Neutrophil (primary cell): ENCODE measurements at regions not wholly inside any gene's neighbourhood (a gene's known extent, or its start where the extent isn't known, plus 50 kb on each side); places are given as distances from the start of the nearest gene placed in this dataset.

Experiments used
- H3K27ac ChIP-seq: fragments of 200-600 bp; sonication (generic); 2 replicates; pipeline ENCODE4 v1.5.1; 2016; ENCODE audit warnings: mild to moderate bottlenecking, moderate library complexity
- H3K27me3 ChIP-seq: fragments of 200-600 bp; sonication (generic); 2 replicates; pipeline ENCODE4 v1.6.0; 2016; ENCODE audit warnings: mild to moderate bottlenecking
- H3K36me3 ChIP-seq: fragments of 200-600 bp; sonication (generic); 2 replicates; pipeline ENCODE4 v1.5.1; 2017
- H3K4me1 ChIP-seq, 2 experiments: fragments of 200-600 bp in 1 of 2; sonication (generic) in 1 of 2; 1 replicate in 1 of 2; 2 replicates in 1 of 2; pipeline versions ENCODE4 v1.5.1 to v1.6.1; 2013 to 2016; ENCODE audit warnings: low read depth in 1 of 2, low read length in 1 of 2, mild to moderate bottlenecking in 1 of 2, moderate library complexity in 1 of 2; ENCODE audit not compliant: control insufficient read depth in 1 of 2, insufficient read depth in 1 of 2
- H3K4me3 ChIP-seq, 2 experiments: fragments of 200-600 bp in 1 of 2; sonication (generic) in 1 of 2; 1 replicate in 1 of 2; 2 replicates in 1 of 2; pipeline ENCODE4 v1.5.1; 2013 to 2016; ENCODE audit warnings: low read depth in 1 of 2, low read length in 1 of 2, mild to moderate bottlenecking in 1 of 2, moderate library complexity in 1 of 2
- H3K9me3 ChIP-seq: fragments of 200-600 bp; sonication (generic); 2 replicates; pipeline ENCODE4 v1.5.1; 2016
- TF ChIP-seq, protein P1 (sequence below): fragments of 200-600 bp; sonication (generic); IDR thresholded peaks from 2 replicates; pipeline ENCODE4 v1.5.1; 2016; ENCODE audit warnings: antibody characterized with exemption

DNA sequence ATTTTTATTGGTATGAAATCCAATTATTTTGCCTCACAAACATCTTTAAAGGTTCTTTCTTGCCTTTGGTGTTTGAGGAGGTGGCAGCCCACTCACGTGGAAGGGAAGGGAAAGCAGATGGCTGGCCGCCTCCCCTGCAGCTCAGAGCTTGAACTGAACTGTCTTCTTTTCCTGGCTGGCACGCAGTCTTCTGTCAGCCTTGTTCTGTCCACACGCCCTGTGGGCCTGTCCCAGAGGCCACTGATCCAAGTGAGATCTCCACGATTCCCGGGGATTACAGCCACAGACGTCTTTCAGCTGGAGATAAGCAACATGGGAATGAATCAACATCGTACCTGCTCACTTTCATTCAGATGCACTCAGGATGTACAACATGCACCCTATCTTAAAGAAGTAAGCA, 73.3 kb downstream of the TMEM18 start:
- Histone ChIP-seq H3K9me3 (no peaks in the 10 kb centered on the region), H3K4me3 (no peak overlapping the region), H3K27me3 (no peaks in the 10 kb centered on the region), H3K4me1 (no peaks in the 10 kb centered on the region), H3K36me3 (no peaks in the 10 kb centered on the region), H3K27ac (no peak overlapping the region)
- TF ChIP-seq, protein P1, sequence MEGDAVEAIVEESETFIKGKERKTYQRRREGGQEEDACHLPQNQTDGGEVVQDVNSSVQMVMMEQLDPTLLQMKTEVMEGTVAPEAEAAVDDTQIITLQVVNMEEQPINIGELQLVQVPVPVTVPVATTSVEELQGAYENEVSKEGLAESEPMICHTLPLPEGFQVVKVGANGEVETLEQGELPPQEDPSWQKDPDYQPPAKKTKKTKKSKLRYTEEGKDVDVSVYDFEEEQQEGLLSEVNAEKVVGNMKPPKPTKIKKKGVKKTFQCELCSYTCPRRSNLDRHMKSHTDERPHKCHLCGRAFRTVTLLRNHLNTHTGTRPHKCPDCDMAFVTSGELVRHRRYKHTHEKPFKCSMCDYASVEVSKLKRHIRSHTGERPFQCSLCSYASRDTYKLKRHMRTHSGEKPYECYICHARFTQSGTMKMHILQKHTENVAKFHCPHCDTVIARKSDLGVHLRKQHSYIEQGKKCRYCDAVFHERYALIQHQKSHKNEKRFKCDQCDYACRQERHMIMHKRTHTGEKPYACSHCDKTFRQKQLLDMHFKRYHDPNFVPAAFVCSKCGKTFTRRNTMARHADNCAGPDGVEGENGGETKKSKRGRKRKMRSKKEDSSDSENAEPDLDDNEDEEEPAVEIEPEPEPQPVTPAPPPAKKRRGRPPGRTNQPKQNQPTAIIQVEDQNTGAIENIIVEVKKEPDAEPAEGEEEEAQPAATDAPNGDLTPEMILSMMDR: no peak

DNA sequence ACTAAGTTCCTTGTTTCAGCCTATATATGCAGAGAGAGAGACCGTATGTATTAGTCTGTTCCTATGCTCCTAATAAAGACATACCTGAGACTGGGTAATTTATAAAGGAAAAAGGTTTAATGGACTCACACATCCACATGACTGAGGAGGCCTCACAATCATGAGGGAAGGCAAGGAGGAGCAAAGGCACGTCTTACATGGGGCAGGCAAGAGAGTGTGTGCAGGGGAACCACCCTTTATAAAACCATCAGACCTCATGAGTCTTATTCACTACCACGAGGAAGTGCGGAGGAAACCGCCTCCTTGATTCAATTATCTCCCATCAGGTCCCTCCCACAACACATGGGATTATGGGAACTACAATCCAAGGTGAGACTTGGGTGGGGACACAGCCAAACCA, 73.8 kb downstream of the TMEM18 start:
- no peaks in the 10 kb centered on the region for H3K27me3 ChIP-seq
- H3K4me1 ChIP-seq: no peaks in the 10 kb centered on the region
- TF ChIP-seq, protein P1: no peak
- no peaks in the 10 kb centered on the region for H3K36me3 ChIP-seq
- H3K4me3 ChIP-seq: no peak overlapping the region
- H3K27ac ChIP-seq: no peak overlapping the region
- no peaks in the 10 kb centered on the region for H3K9me3 ChIP-seq

DNA sequence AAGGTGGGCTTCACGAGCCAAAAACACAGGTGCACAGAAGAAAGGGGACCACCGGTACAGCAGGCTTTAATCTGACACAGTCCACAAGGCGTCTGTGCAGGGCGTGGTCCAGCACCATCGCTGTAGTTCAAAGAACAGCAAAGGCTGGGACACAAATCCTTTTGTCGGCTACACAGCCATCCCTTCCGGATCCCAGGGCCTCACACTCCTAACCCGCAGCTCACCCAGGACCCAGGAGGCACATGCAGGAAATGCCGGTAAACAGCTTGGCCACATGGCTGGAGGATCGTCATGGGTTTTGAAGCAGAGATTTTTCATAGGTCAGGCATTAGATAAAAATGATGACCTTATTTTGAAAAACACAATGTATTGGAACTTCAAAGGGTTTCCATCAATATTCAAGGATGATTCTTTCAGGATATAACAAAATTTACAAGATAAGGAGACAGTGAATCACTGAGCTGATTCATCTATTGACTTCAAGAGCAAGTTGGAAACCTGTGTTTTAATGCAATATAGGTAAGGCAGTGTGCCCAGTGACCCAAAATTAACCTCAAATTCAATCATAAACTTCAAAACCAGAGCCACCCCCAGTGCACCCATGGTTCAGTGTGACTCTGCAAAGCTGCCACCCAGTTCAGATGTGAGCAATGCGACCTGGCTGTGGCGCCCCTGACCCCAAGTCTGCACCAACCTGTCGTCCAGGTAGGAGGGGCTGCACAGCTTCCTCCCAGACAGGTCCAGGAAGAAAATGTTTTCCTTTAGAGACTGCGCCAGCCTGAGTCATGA, 74.4 kb downstream of the TMEM18 start:
- Histone ChIP-seq H3K4me1 (no peaks in the 10 kb centered on the region), H3K36me3 (no peaks in the 10 kb centered on the region), H3K27me3 (no peaks in the 10 kb centered on the region), H3K4me3 (no peak overlapping the region), H3K9me3 (no peaks in the 10 kb centered on the region), H3K27ac (no peak overlapping the region)
- TF ChIP-seq, protein P1: no peak

DNA sequence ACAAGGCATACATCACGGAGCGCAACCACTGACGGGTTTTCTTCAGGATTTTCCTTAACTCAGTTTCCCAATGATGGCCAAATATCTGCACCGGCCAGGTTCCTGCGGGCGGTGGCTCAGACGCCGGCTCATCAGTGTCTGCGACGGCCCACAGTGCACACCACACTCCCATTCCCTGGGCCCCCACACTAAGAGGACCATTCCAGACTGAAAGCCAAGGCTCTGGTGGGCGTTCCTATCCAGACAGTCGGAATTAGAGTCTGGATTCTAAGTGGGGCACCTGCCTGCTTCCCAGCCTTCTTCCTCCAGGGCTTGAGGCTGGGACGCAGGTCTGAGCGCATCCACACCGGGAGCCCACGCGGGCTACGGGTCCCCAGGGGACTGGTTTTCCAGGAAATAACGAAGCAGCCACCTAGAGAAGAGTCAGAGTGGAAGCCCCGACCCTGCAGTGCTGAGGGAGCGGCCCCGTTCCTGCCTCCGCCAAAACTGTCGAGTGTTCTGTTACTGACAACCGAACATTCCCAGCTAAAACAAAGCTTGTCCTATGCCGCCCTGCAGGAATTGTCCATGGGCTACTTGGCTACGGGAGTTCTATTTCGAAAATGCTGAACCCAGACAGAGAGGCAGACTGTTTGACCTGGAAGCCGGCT, 75.3 kb downstream of the TMEM18 start:
- Histone ChIP-seq H3K4me1 (no peaks in the 10 kb centered on the region), H3K36me3 (no peaks in the 10 kb centered on the region), H3K9me3 (no peaks in the 10 kb centered on the region), H3K4me3 (no peak overlapping the region), H3K27me3 (no peaks in the 10 kb centered on the region), H3K27ac (no peak overlapping the region)
- TF ChIP-seq, protein P1: no peak

DNA sequence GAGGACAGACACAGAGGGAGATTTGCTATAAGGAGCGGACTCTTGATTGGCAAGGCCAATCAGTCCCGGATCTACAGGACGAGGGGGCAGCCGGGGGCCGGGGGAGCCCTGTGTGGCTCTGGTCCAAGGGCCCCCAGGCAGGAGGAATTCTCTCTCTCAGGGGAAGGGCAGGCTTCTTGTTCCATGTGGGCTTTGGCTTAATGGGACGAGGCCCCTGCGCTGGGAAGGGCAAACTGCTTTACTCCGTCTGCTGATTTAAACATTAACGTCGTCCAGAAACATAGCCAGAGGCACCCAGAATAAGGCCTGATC, 75.9 kb downstream of the TMEM18 start:
- Histone ChIP-seq H3K36me3 (no peaks in the 10 kb centered on the region), H3K9me3 (no peaks in the 10 kb centered on the region), H3K27me3 (no peaks in the 10 kb centered on the region), H3K4me1 (no peaks in the 10 kb centered on the region), H3K4me3 (no peak overlapping the region), H3K27ac (no peak overlapping the region)
- TF ChIP-seq, protein P1: no peak
